ENCODE measurements at regions not wholly inside any gene's neighbourhood (a gene's known extent, or its start where the extent isn't known, plus 50 kb on each side); places are given as distances from the start of the nearest gene placed in this dataset.

DNA sequence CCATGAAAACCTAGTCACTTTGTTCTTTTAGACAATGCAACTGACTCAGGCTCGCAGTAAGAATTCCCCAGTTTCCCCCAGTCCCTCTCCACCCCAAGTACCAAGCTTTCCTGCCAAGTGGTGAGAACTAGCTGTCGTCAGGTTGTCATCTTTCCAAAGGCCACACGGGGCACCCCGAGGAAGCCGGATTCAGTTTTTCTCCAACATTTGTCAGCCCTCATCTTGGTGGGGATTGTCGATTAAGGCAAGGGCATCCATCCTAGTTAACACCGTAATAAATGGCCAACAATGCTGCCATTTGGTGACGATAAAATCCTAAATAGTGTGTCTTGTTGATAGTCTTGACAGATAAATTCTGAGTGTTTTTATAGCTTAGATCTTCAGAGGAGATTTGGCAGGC, 55.9 kb upstream of the PROX1 start:
- Histone ChIP-seq H3K27me3 (replicated peaks in 1 of 7) (no peaks in the 10 kb centered on the region), H3K27ac (no peak overlapping the region), H3K4me3 (no peak overlapping the region), H3K4me1 (no peaks in the 10 kb centered on the region), H3K36me3 (no peaks in the 10 kb centered on the region), H3K9me3 (peaks cover 0 to under 1% (median 0%) of the 10 kb centered on the region in 8 donors)
- WGBS, 5 donors = 52 to 70% (median 57%) methylated on average over 8 of the region's 8 CpGs
- DNase-seq = no peak
- TF ChIP-seq, protein P1, sequence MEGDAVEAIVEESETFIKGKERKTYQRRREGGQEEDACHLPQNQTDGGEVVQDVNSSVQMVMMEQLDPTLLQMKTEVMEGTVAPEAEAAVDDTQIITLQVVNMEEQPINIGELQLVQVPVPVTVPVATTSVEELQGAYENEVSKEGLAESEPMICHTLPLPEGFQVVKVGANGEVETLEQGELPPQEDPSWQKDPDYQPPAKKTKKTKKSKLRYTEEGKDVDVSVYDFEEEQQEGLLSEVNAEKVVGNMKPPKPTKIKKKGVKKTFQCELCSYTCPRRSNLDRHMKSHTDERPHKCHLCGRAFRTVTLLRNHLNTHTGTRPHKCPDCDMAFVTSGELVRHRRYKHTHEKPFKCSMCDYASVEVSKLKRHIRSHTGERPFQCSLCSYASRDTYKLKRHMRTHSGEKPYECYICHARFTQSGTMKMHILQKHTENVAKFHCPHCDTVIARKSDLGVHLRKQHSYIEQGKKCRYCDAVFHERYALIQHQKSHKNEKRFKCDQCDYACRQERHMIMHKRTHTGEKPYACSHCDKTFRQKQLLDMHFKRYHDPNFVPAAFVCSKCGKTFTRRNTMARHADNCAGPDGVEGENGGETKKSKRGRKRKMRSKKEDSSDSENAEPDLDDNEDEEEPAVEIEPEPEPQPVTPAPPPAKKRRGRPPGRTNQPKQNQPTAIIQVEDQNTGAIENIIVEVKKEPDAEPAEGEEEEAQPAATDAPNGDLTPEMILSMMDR (IDR thresholded peaks at IDR 0.05 in 8 of 11, conservative IDR thresholded peaks at IDR 0.05 in 3 of 11) = no peak
- TF ChIP-seq POLR2AphosphoS5 (IDR thresholded peaks at IDR 0.05) (no peak), POLR2A (IDR thresholded peaks at IDR 0.05) (no peak)
- intact Hi-C loops (cut with DNase I; ENCODE audit: low total_unique reads) = no loop called here

- TF ChIP-seq POLR2A (IDR thresholded peaks at IDR 0.05) (no peak), POLR2AphosphoS5 (IDR thresholded peaks at IDR 0.05) (no peak)
- TF ChIP-seq, protein P1 (IDR thresholded peaks at IDR 0.05 in 8 of 11, conservative IDR thresholded peaks at IDR 0.05 in 3 of 11) = no peak
- Histone ChIP-seq H3K4me3 (no peak overlapping the region), H3K9me3 (peaks cover 0 to 6% (median 0%) of the 10 kb centered on the region in 8 donors), H3K27ac (no peak overlapping the region), H3K36me3 (no peaks in the 10 kb centered on the region), H3K27me3 (replicated peaks in 1 of 7) (no peaks in the 10 kb centered on the region), H3K4me1 (no peaks in the 10 kb centered on the region)
- intact Hi-C loops (cut with DNase I; ENCODE audit: low total_unique reads) = no loop called here
- DNase-seq = no peak
- WGBS, 5 donors = 76 to 87% (median 81%) methylated on average over 5 of the region's 5 CpGs
Measured at GRCh38 chr1:213933336-213933735, 54.4 kb upstream of the PROX1 start.

GRCh38 chr1:213934649-213935048, 53.1 kb upstream of the PROX1 start:
- intact Hi-C loops (cut with DNase I; ENCODE audit: low total_unique reads) = no loop called here
- no peaks in the 10 kb centered on the region for H3K4me1 ChIP-seq
- no peaks in the 10 kb centered on the region for H3K27me3 ChIP-seq (replicated peaks in 1 of 7)
- H3K36me3 ChIP-seq = no peaks in the 10 kb centered on the region
- H3K9me3 ChIP-seq = peaks cover 0 to 6% (median 0%) of the 10 kb centered on the region in 8 donors
- H3K4me3 ChIP-seq = no peak overlapping the region
- 57 to 67% (median 60%) methylated on average over 5 of the region's 5 CpGs for WGBS, 5 donors
- TF ChIP-seq POLR2A (IDR thresholded peaks at IDR 0.05) (no peak), POLR2AphosphoS5 (IDR thresholded peaks at IDR 0.05) (no peak)
- TF ChIP-seq, protein P1 (IDR thresholded peaks at IDR 0.05 in 8 of 11, conservative IDR thresholded peaks at IDR 0.05 in 3 of 11) = no peak
- no peak for DNase-seq
- H3K27ac ChIP-seq = no peak overlapping the region

DNA sequence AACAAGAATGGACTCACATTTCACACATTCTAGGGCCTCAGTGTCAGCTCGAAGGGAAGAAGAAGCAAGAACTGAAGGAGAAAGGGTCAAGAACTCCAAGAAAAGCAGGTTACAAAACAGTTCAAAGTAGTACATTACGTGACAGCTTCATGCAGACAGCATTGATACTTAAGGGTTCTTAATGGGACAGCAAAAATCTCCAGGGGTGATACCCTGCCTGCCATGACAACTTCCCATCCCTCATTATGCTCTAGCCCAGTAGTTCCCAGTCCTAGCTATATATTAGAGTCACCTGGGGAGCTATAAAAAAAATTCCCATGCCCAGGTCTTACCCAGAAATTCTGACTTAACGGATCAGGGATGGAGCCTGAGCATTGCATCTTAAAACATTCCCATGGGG, 51.2 kb upstream of the PROX1 start:
- Histone ChIP-seq H3K27ac (no peak overlapping the region), H3K9me3 (peaks cover 0 to 6% (median 0%) of the 10 kb centered on the region in 8 donors), H3K27me3 (replicated peaks in 1 of 7) (no peaks in the 10 kb centered on the region), H3K36me3 (no peaks in the 10 kb centered on the region), H3K4me1 (no peaks in the 10 kb centered on the region), H3K4me3 (no peak overlapping the region)
- DNase-seq = no peak
- WGBS, 5 donors = 74 to 81% (median 75%) methylated on average over 3 of the region's 3 CpGs
- intact Hi-C loops (cut with DNase I; ENCODE audit: low total_unique reads) = no loop called here
- no peak for TF ChIP-seq POLR2A (IDR thresholded peaks at IDR 0.05)
- no peak for TF ChIP-seq POLR2AphosphoS5 (IDR thresholded peaks at IDR 0.05)
- TF ChIP-seq, protein P1 (IDR thresholded peaks at IDR 0.05 in 8 of 11, conservative IDR thresholded peaks at IDR 0.05 in 3 of 11) = no peak
